PC-9 (cell line): ENCODE measurements at regions not wholly inside any gene's neighbourhood (a gene's known extent, or its start where the extent isn't known, plus 50 kb on each side); places are given as distances from the start of the nearest gene placed in this dataset.
A peak's percentile ranks its signal among the peaks of the same experiment; 100 is the strongest.

Experiments
- BruUV-seq: library from RNA; stranded (reverse); fragments of 400-500 nt; replicated peaks from 2 replicates; lab custom pipeline; 2021; lab: Mats Ljungman, UMichigan
- CTCF ChIA-PET: fragments of 300-600 bp; sonication (Branson Sonifier 250); formaldehyde crosslinking; loops from one replicate; lab custom pipeline; 2022; ENCODE audit warnings: antibody characterized with exemption; lab: Charles Lee
- POLR2A ChIA-PET: fragments of 300-600 bp; sonication (Branson Sonifier 250); formaldehyde crosslinking; loops from one replicate; lab custom pipeline; 2022; ENCODE audit warnings: antibody characterized with exemption; ENCODE audit not compliant: unreplicated experiment; lab: Charles Lee
- DNase-seq, 2 experiments: peaks; one replicate each; pipeline versions ENCODE4 v3.0.0 to v3.0.0-alpha.2; 2015 to 2022; ENCODE audit warnings: mixed read lengths in 1 of 2
- H2AFZ ChIP-seq: fragments of 200-600 bp; sonication (generic); 2 replicates; pipeline ENCODE4 v1.8.1; 2017; ENCODE audit warnings: antibody characterized with exemption
- H3F3A ChIP-seq: fragments of 200-600 bp; sonication (generic); 2 replicates; pipeline ENCODE4 v1.8.1; 2017; ENCODE audit warnings: antibody characterized with exemption, mild to moderate bottlenecking, low read depth; ENCODE audit not compliant: insufficient read depth
- H3K27ac ChIP-seq: fragments of 200-600 bp; sonication (generic); 2 replicates; pipeline ENCODE4 v1.6.1; 2016; ENCODE audit warnings: mixed run types
- H3K27me3 ChIP-seq: fragments of 200-600 bp; sonication (generic); 2 replicates; pipeline ENCODE4 v1.6.1; 2016; ENCODE audit warnings: low read depth, mixed run types; ENCODE audit not compliant: insufficient read depth
- H3K36me3 ChIP-seq: fragments of 200-600 bp; sonication (generic); 2 replicates; pipeline ENCODE4 v1.6.1; 2016; ENCODE audit warnings: low read depth, mixed run types
- H3K4me1 ChIP-seq: fragments of 200-600 bp; sonication (generic); replicated peaks from 2 replicates; pipeline ENCODE4 v1.6.1; 2016; ENCODE audit warnings: mixed run types; ENCODE audit not compliant: insufficient read depth
- H3K4me2 ChIP-seq: fragments of 200-600 bp; sonication (generic); 2 replicates; pipeline ENCODE4 v1.6.1; 2017; ENCODE audit warnings: mixed run types
- H3K4me3 ChIP-seq: fragments of 200-600 bp; sonication (generic); 2 replicates; pipeline ENCODE4 v1.6.1; 2016; ENCODE audit warnings: mixed run types
- H3K79me2 ChIP-seq: fragments of 200-600 bp; sonication (generic); 2 replicates; pipeline ENCODE4 v1.6.1; 2017; ENCODE audit warnings: low read depth, mixed run types
- H3K9me2 ChIP-seq: fragments of 200-600 bp; sonication (generic); 2 replicates; pipeline ENCODE4 v1.8.1; 2017; ENCODE audit warnings: mild to moderate bottlenecking; ENCODE audit not compliant: insufficient read depth
- H3K9me3 ChIP-seq: fragments of 200-600 bp; sonication (generic); 2 replicates; pipeline ENCODE4 v1.8.1; 2016; ENCODE audit warnings: low read depth; ENCODE audit not compliant: insufficient read depth
- H4K20me1 ChIP-seq: fragments of 200-600 bp; sonication (generic); 2 replicates; pipeline ENCODE4 v1.8.1; 2017; ENCODE audit not compliant: insufficient read depth
- CTCF ChIP-seq: fragments of 200-600 bp; sonication (generic); conservative IDR thresholded peaks from 2 replicates; pipeline ENCODE4 v1.6.1; 2017; ENCODE audit warnings: mixed run types, antibody characterized with exemption, mild to moderate bottlenecking, moderate library complexity
- EZH2 ChIP-seq: fragments of 200-600 bp; sonication (generic); IDR thresholded peaks from 2 replicates; pipeline ENCODE4 v1.8.0; 2017; ENCODE audit warnings: antibody characterized with exemption, low read depth
- intact Hi-C: fragments of 100-400 bp; cut with micrococcal nuclease; formaldehyde crosslinking; loops from one replicate; pipeline ENCODE4 v1.10.0; 2022; ENCODE audit not compliant: unreplicated experiment

- DNase-seq = no peak
These were observed 323.0 kb upstream of the NT5C1B start for GRCh38 chr2:18912225-18912888.

GRCh38 chr2:18911416-18911815 is 322.0 kb upstream of the NT5C1B start:
- H3K27ac ChIP-seq = peak overlapping the region; percentile 27; the same call in 1 of the 2 replicates
- H3K9me2 ChIP-seq = no peaks in the 10 kb centered on the region
- no peak overlapping the region for H2AFZ ChIP-seq
- CTCF ChIA-PET = no interaction called here
- H3K4me3 ChIP-seq = no peak overlapping the region
- H3F3A ChIP-seq = no peaks in the 10 kb centered on the region; the same call in 1 of the 2 replicates
- H3K4me2 ChIP-seq = 0 out of 2 replicates have a peak overlapping the region, but pooled peaks have one; percentile 28
- H3K36me3 ChIP-seq = no peaks in the 10 kb centered on the region
- peaks cover 13% of the 10 kb centered on the region for H3K4me1 ChIP-seq
- intact Hi-C loops = no loop called here
- BruUV-seq = no TSS peak
- POLR2A ChIA-PET = no interaction called here
- no peaks in the 10 kb centered on the region for H3K79me2 ChIP-seq
- no peak for DNase-seq
- no peak for TF ChIP-seq EZH2
- no peaks in the 10 kb centered on the region for H3K27me3 ChIP-seq
- no peaks in the 10 kb centered on the region for H4K20me1 ChIP-seq
- no peaks in the 10 kb centered on the region; the same call in 1 of the 2 replicates for H3K9me3 ChIP-seq

More at GRCh38 chr2:18912225-18912888, 323.0 kb upstream of the NT5C1B start:
- ChIA-PET POLR2A (no interaction called here), CTCF (no interaction called here)
- BruUV-seq = no TSS peak
- no peak for TF ChIP-seq EZH2
- Histone ChIP-seq H4K20me1 (no peaks in the 10 kb centered on the region), H3K36me3 (no peaks in the 10 kb centered on the region), H3K4me3 (no peak overlapping the region), H3K79me2 (no peaks in the 10 kb centered on the region), H3K4me2 (no peak overlapping the region), H3K4me1 (peaks cover 13% of the 10 kb centered on the region), H3K27ac (no peak overlapping the region), H3K9me3 (no peaks in the 10 kb centered on the region; the same call in 1 of the 2 replicates), H3F3A (no peaks in the 10 kb centered on the region; the same call in 1 of the 2 replicates), H2AFZ (no peak overlapping the region), H3K9me2 (no peaks in the 10 kb centered on the region), H3K27me3 (no peaks in the 10 kb centered on the region)
- intact Hi-C loops = no loop called here

GRCh38 chr2:18910843-18911242 is 321.5 kb upstream of the NT5C1B start:
- Histone ChIP-seq H2AFZ (no peak overlapping the region), H4K20me1 (no peaks in the 10 kb centered on the region), H3K4me2 (0 out of 2 replicates have a peak overlapping the region, but pooled peaks have one; percentile 28), H3F3A (no peaks in the 10 kb centered on the region; the same call in 1 of the 2 replicates), H3K9me2 (no peaks in the 10 kb centered on the region), H3K27ac (peak overlapping the region; percentile 27; the same call in 1 of the 2 replicates), H3K4me3 (no peak overlapping the region), H3K36me3 (no peaks in the 10 kb centered on the region), H3K27me3 (no peaks in the 10 kb centered on the region), H3K9me3 (peaks cover 3% of the 10 kb centered on the region), H3K79me2 (no peaks in the 10 kb centered on the region), H3K4me1 (peaks cover 13% of the 10 kb centered on the region)
- TF ChIP-seq EZH2 (no peak), CTCF (no peak)
- ChIA-PET CTCF (no interaction called here), POLR2A (interaction anchor here (0.6 kb wide), 1 partner anchor 65 kb away, joined by 3 read pairs; no protein-coding TSS in a partner anchor)
- no TSS peak for BruUV-seq
- intact Hi-C loops = no loop called here
- DNase-seq = peak; percentile 35 to 70

- POLR2A ChIA-PET = no interaction called here
- H3K4me2 ChIP-seq = no peak overlapping the region
- H3K9me2 ChIP-seq = no peaks in the 10 kb centered on the region
- no peaks in the 10 kb centered on the region for H4K20me1 ChIP-seq
- no peak for DNase-seq
- H2AFZ ChIP-seq = no peak overlapping the region
- H3K9me3 ChIP-seq = peaks cover 9% of the 10 kb centered on the region
- CTCF ChIA-PET = no interaction called here
- no peak for TF ChIP-seq EZH2
- no peak for TF ChIP-seq CTCF
- H3K4me3 ChIP-seq = no peak overlapping the region
- no peaks in the 10 kb centered on the region for H3K79me2 ChIP-seq
- no TSS peak for BruUV-seq
- no peaks in the 10 kb centered on the region for H3K36me3 ChIP-seq
- H3K27me3 ChIP-seq = no peaks in the 10 kb centered on the region
- peaks cover 22% of the 10 kb centered on the region for H3K4me1 ChIP-seq
- intact Hi-C loops = no loop called here
- H3K27ac ChIP-seq = no peak overlapping the region
- H3F3A ChIP-seq = no peaks in the 10 kb centered on the region; the same call in 1 of the 2 replicates
These were observed 318.6 kb upstream of the NT5C1B start for GRCh38 chr2:18907937-18908336.
